Endothelial cell of umbilical vein (primary cell): ENCODE measurements at regions not wholly inside any gene's neighbourhood (a gene's known extent, or its start where the extent isn't known, plus 50 kb on each side); places are given as distances from the start of the nearest gene placed in this dataset.

ENCODE experiments used
- BruUV-seq: library from RNA; stranded (reverse); fragments of 400-500 nt; replicated peaks from 2 replicates; lab custom pipeline; 2021; lab: Mats Ljungman, UMichigan
- CTCF ChIA-PET: fragments of 300-600, 350-600 bp; sonication (Branson Sonifier 250); formaldehyde crosslinking; loops from one replicate; lab custom pipeline; 2021; ENCODE audit warnings: antibody characterized with exemption, inconsistent platforms; lab: Charles Lee
- POLR2A ChIA-PET: fragments of 300-600, 350-600 bp; sonication (Branson Sonifier 250); formaldehyde crosslinking; loops from one replicate; lab custom pipeline; 2021; ENCODE audit warnings: antibody characterized with exemption, inconsistent platforms; lab: Charles Lee
- DNase-seq: peaks from one replicate; pipeline ENCODE4 v3.0.0-alpha.2; 2011; ENCODE audit warnings: low read depth, low spot score
- FAIRE-seq: peaks from 2 replicates; lab custom pipeline; 2011; peaks lifted over from hg19 to GRCh38; lab: Jason Lieb, UNC
- H2AFZ ChIP-seq: 2 replicates; pipeline ENCODE4 v1.6.0; 2012; ENCODE audit warnings: low read depth, low read length, control low read depth, inconsistent platforms
- H3K27ac ChIP-seq: 2 replicates; pipeline ENCODE4 v1.5.1; 2011; ENCODE audit warnings: low read depth, mild to moderate bottlenecking, control low read depth, low read length, moderate library complexity; ENCODE audit not compliant: insufficient read depth
- H3K27me3 ChIP-seq, 2 experiments: 2 replicates each; pipeline versions ENCODE4 v1.6.0 to v1.6.1; 2011; ENCODE audit warnings: low read length in 2 of 2, mixed read lengths in 1 of 2; ENCODE audit not compliant: control insufficient read depth in 2 of 2, insufficient read depth in 2 of 2
- H3K36me3 ChIP-seq, 2 experiments: 2 replicates in 1 of 2; 3 replicates in 1 of 2; pipeline ENCODE4 v1.5.1; 2011; ENCODE audit warnings: low read length in 2 of 2, mild to moderate bottlenecking in 1 of 2, moderate library complexity in 1 of 2; ENCODE audit not compliant: control insufficient read depth in 2 of 2, insufficient read depth in 2 of 2; ENCODE audit errors: extremely low read depth in 1 of 2
- H3K4me1 ChIP-seq: 3 replicates; pipeline ENCODE4 v1.5.1; 2011; ENCODE audit warnings: mild to moderate bottlenecking, low read length; ENCODE audit not compliant: control insufficient read depth, insufficient read depth; ENCODE audit errors: extremely low read depth
- H3K4me2 ChIP-seq: 2 replicates; pipeline ENCODE4 v1.6.1; 2011; ENCODE audit warnings: low read length, control low read depth, mixed read lengths; ENCODE audit not compliant: insufficient read depth
- H3K4me3 ChIP-seq, 3 experiments: fragments of 200-600 bp in 1 of 3; sonication (generic), shearing (Covaris generic) in 1 of 3; replicated peaks in 1 of 3; 2 replicates each; pipeline ENCODE4 v1.5.1; 2011 to 2016; ENCODE audit warnings: control low read depth in 3 of 3, low read length in 3 of 3, mild to moderate bottlenecking in 2 of 3, inconsistent platforms in 1 of 3, low read depth in 1 of 3, moderate library complexity in 1 of 3; ENCODE audit not compliant: insufficient read depth in 1 of 3
- H3K79me2 ChIP-seq: 2 replicates; pipeline ENCODE4 v1.6.0; 2012; ENCODE audit warnings: low read length, inconsistent platforms; ENCODE audit not compliant: control insufficient read depth, insufficient read depth
- H3K9ac ChIP-seq: replicated peaks from 2 replicates; pipeline ENCODE3; 2011; ENCODE audit warnings: low read length, control low read depth; ENCODE audit not compliant: insufficient read depth; ENCODE audit errors: extremely low read depth
- H3K9me1 ChIP-seq: replicated peaks from 3 replicates; pipeline ENCODE4 v1.6.0; 2011; ENCODE audit warnings: mild to moderate bottlenecking, low read length; ENCODE audit not compliant: control insufficient read depth, insufficient read depth; ENCODE audit errors: extremely low read depth
- H3K9me3 ChIP-seq: replicated peaks from 2 replicates; pipeline ENCODE4 v1.5.1; 2012; ENCODE audit warnings: low read length, inconsistent platforms; ENCODE audit not compliant: control insufficient read depth, insufficient read depth
- H4K20me1 ChIP-seq: replicated peaks from 2 replicates; pipeline ENCODE3; 2011; ENCODE audit warnings: mild to moderate bottlenecking, low read length; ENCODE audit not compliant: control insufficient read depth, insufficient read depth; ENCODE audit errors: extremely low read depth
- CTCF ChIP-seq, 2 donors: IDR thresholded peaks; 1 replicate in 1 of 2; 2 replicates in 1 of 2; pipeline ENCODE4 v1.5.1; 2011; ENCODE audit warnings: low read length in 2 of 2, mild to moderate bottlenecking in 2 of 2, moderate library complexity in 2 of 2, control low read depth in 1 of 2, inconsistent platforms in 1 of 2, low read depth in 1 of 2; ENCODE audit not compliant: insufficient read depth in 1 of 2; ENCODE audit errors: extremely low read depth in 1 of 2
- EZH2 ChIP-seq: IDR thresholded peaks from 2 replicates; pipeline ENCODE4 v1.6.1; 2012; ENCODE audit warnings: borderline replicate concordance, low read depth, mild to moderate bottlenecking, moderate library complexity, low read length, inconsistent platforms; ENCODE audit not compliant: severe bottlenecking
- FOS ChIP-seq: IDR thresholded peaks from 2 replicates; pipeline ENCODE4 v1.6.1; 2011; ENCODE audit warnings: mild to moderate bottlenecking, low read length, moderate library complexity, borderline replicate concordance; ENCODE audit not compliant: insufficient read depth
- GATA2 ChIP-seq: IDR thresholded peaks from 2 replicates; pipeline ENCODE4 v1.7.0; 2011; ENCODE audit warnings: low read depth, mild to moderate bottlenecking, moderate library complexity, mixed read lengths, low read length; ENCODE audit not compliant: insufficient read length, insufficient read depth
- JUN ChIP-seq: IDR thresholded peaks from 2 replicates; pipeline ENCODE4 v1.6.1; 2011; ENCODE audit warnings: borderline replicate concordance, low read depth; ENCODE audit not compliant: insufficient read length, insufficient read depth
- MAX ChIP-seq: IDR thresholded peaks from 2 replicates; pipeline ENCODE4 v1.6.1; 2011; ENCODE audit not compliant: insufficient read depth, insufficient read length
- MYC ChIP-seq: IDR thresholded peaks from one replicate; pipeline ENCODE4 v1.6.1; 2011; ENCODE audit warnings: mild to moderate bottlenecking, low read depth, low read length
- POLR2A ChIP-seq: IDR thresholded peaks from 2 replicates; pipeline ENCODE4 v1.6.1; 2012; ENCODE audit warnings: low read depth, mild to moderate bottlenecking, control low read depth, low read length
- POLR2AphosphoS5 ChIP-seq: IDR thresholded peaks from 2 replicates; pipeline ENCODE4 v1.6.1; 2012; ENCODE audit warnings: low read depth, mild to moderate bottlenecking, control low read depth, low read length, moderate library complexity; ENCODE audit not compliant: insufficient read depth
- dilution Hi-C: fragments of 300-500 bp; cut with MboI; formaldehyde crosslinking; loops from one replicate; pipeline ENCODE4 v1.15.0; 2019; ENCODE audit warnings: low sequenced_read_pairs; ENCODE audit not compliant: extremely low pct_ligation_motif_present
- intact Hi-C: fragments of 100-400 bp; cut with micrococcal nuclease; formaldehyde crosslinking; loops from one replicate; pipeline ENCODE4 v1.10.0; 2022

- intact Hi-C loops: no loop called here
- DNase-seq (no peak), FAIRE-seq (no peak)
- TF ChIP-seq FOS (no peak), POLR2AphosphoS5 (no peak), POLR2A (no peak), CTCF (IDR thresholded peaks at IDR 0.05; ENCODE audit: extremely low read depth in 1 of 2, insufficient read depth in 1 of 2, low read depth in 1 of 2, low read length in 2 of 2) (no peak), EZH2 (no peak), GATA2 (no peak), MYC (no peak), MAX (no peak), JUN (no peak)
- ChIA-PET CTCF (interaction anchor here (1.5 kb wide), 1 partner anchor 11 kb away, joined by 4 read pairs; no protein-coding TSS in a partner anchor), POLR2A (no interaction called here)
- Histone ChIP-seq H3K36me3 (no peaks in the 10 kb centered on the region), H3K4me2 (no peak overlapping the region), H3K9me1 (no peaks in the 10 kb centered on the region), H3K27me3 (no peaks in the 10 kb centered on the region), H4K20me1 (no peaks in the 10 kb centered on the region), H3K4me3 (no peak overlapping the region), H2AFZ (no peak overlapping the region), H3K9ac (no peak overlapping the region), H3K79me2 (no peaks in the 10 kb centered on the region), H3K4me1 (no peaks in the 10 kb centered on the region), H3K9me3 (no peaks in the 10 kb centered on the region), H3K27ac (no peak overlapping the region)
- no TSS peak for BruUV-seq
- dilution Hi-C loops: no loop called here
Observed at GRCh38 chr2:172296267-172297046, 130.9 kb upstream of the ITGA6 start.
